ENCODE measurements at regions not wholly inside any gene's neighbourhood (a gene's known extent, or its start where the extent isn't known, plus 50 kb on each side); places are given as distances from the start of the nearest gene placed in this dataset.

GRCh38 chr9:1415146-1415545 is 365.0 kb downstream of the DMRT2 start:
- WGBS (ENCODE audit: insufficient coverage), result no CpG with 5 or more reads among the region's 2 CpGs
- no peak overlapping the region for H3K27ac Mint-ChIP-seq
- H3K4me3 Mint-ChIP-seq, result no peak overlapping the region
- no peaks in the 10 kb centered on the region for H3K79me2 ChIP-seq (ENCODE audit: insufficient read depth, low read length)
- no peaks in the 10 kb centered on the region for H3K36me3 Mint-ChIP-seq
- no peaks in the 10 kb centered on the region for H3K4me1 ChIP-seq (ENCODE audit: control insufficient read depth in 1 of 2, insufficient read depth in 2 of 2, low read length in 2 of 2)
- H3K27me3 ChIP-seq (ENCODE audit: control insufficient read depth in 2 of 2, insufficient read depth in 2 of 2, low read length in 2 of 2), result no peaks in the 10 kb centered on the region
- H3K9me3 Mint-ChIP-seq, result peaks cover 0 to 9% (median 1%) of the 10 kb centered on the region in 7 donors
- H3K4me1 Mint-ChIP-seq, result no peaks in the 10 kb centered on the region
- no peak overlapping the region for H3K9ac ChIP-seq (ENCODE audit: insufficient read depth, low read length, poor library complexity, severe bottlenecking)
- H3K4me3 ChIP-seq (replicated peaks in 1 of 3; ENCODE audit: low read depth in 2 of 3, low read length in 3 of 3), result no peak overlapping the region
- TF ChIP-seq CTCF (IDR thresholded peaks at IDR 0.05), result no peak
- no peak overlapping the region for H2AFZ ChIP-seq (ENCODE audit: insufficient read depth, low read depth, low read length, poor library complexity, severe bottlenecking)
- H4K20me1 ChIP-seq (ENCODE audit: insufficient read depth, low read length), result no peaks in the 10 kb centered on the region
- no peak overlapping the region for H3K27ac ChIP-seq (ENCODE audit: low read depth in 1 of 2, low read length in 2 of 2)
- H3K27me3 Mint-ChIP-seq (ENCODE audit: low read depth in 3 of 3), result no peaks in the 10 kb centered on the region
- no peaks in the 10 kb centered on the region for H3K9me3 ChIP-seq (replicated peaks in 1 of 2; ENCODE audit: control insufficient read depth in 1 of 2, insufficient read depth in 1 of 2, low read length in 2 of 2)
- intact Hi-C loops (cut with micrococcal nuclease), result no loop called here
- DNase-seq, result no peak
- H3K36me3 ChIP-seq (replicated peaks in 1 of 2; ENCODE audit: control insufficient read depth in 1 of 2, insufficient read depth in 2 of 2, low read length in 2 of 2), result no peaks in the 10 kb centered on the region
- no peak overlapping the region for H3K4me2 ChIP-seq (replicated peaks; ENCODE audit: extremely low read depth, low read length, poor library complexity, severe bottlenecking)

GRCh38 chr9:1416261-1416660 is 366.1 kb downstream of the DMRT2 start:
- Mint-ChIP-seq H3K36me3 (no peaks in the 10 kb centered on the region), H3K27ac (no peak overlapping the region), H3K27me3 (ENCODE audit: low read depth in 3 of 3) (no peaks in the 10 kb centered on the region), H3K4me3 (no peak overlapping the region), H3K9me3 (peaks cover 0 to 9% (median 0%) of the 10 kb centered on the region in 7 donors), H3K4me1 (no peaks in the 10 kb centered on the region)
- WGBS (ENCODE audit: insufficient coverage), result 100% methylated on average over 1 of the region's 4 CpGs
- Histone ChIP-seq H3K36me3 (replicated peaks in 1 of 2; ENCODE audit: control insufficient read depth in 1 of 2, insufficient read depth in 2 of 2, low read length in 2 of 2) (no peaks in the 10 kb centered on the region), H3K9ac (ENCODE audit: insufficient read depth, low read length, poor library complexity, severe bottlenecking) (no peak overlapping the region), H3K4me1 (ENCODE audit: control insufficient read depth in 1 of 2, insufficient read depth in 2 of 2, low read length in 2 of 2) (no peaks in the 10 kb centered on the region), H3K27ac (ENCODE audit: low read depth in 1 of 2, low read length in 2 of 2) (no peak overlapping the region), H3K4me3 (replicated peaks in 1 of 3; ENCODE audit: low read depth in 2 of 3, low read length in 3 of 3) (no peak overlapping the region), H2AFZ (ENCODE audit: insufficient read depth, low read depth, low read length, poor library complexity, severe bottlenecking) (no peak overlapping the region), H3K4me2 (replicated peaks; ENCODE audit: extremely low read depth, low read length, poor library complexity, severe bottlenecking) (no peak overlapping the region), H3K27me3 (ENCODE audit: control insufficient read depth in 2 of 2, insufficient read depth in 2 of 2, low read length in 2 of 2) (no peaks in the 10 kb centered on the region), H3K79me2 (ENCODE audit: insufficient read depth, low read length) (no peaks in the 10 kb centered on the region), H3K9me3 (replicated peaks in 1 of 2; ENCODE audit: control insufficient read depth in 1 of 2, insufficient read depth in 1 of 2, low read length in 2 of 2) (no peaks in the 10 kb centered on the region), H4K20me1 (ENCODE audit: insufficient read depth, low read length) (no peaks in the 10 kb centered on the region)
- DNase-seq, result no peak
- intact Hi-C loops (cut with micrococcal nuclease), result no loop called here
- TF ChIP-seq CTCF (IDR thresholded peaks at IDR 0.05), result no peak

Data from CD14-positive monocyte (primary cell).